T-helper 2 cell (primary cell): ENCODE measurements at regions not wholly inside any gene's neighbourhood (a gene's known extent, or its start where the extent isn't known, plus 50 kb on each side); places are given as distances from the start of the nearest gene placed in this dataset.

ENCODE experiments used
- DNase-seq, 5 experiments: peaks; one replicate each; pipeline versions ENCODE4 v3.0.0 to v3.0.0-alpha.2; 2012 to 2022

GRCh38 chr1:8202182-8202905 is 115.6 kb upstream of the SLC45A1 start:
- DNase-seq = no peak

- no peak for DNase-seq
Measured at GRCh38 chr1:8201331-8201861, 116.5 kb upstream of the SLC45A1 start.

GRCh38 chr1:8200317-8201115 is 117.4 kb upstream of the SLC45A1 start:
- no peak for DNase-seq

GRCh38 chr1:8198522-8198921 is 119.4 kb upstream of the SLC45A1 start:
- DNase-seq = no peak

- DNase-seq = no peak
Measured at GRCh38 chr1:8197493-8198282, 120.2 kb upstream of the SLC45A1 start.

- no peak for DNase-seq
Measured at GRCh38 chr1:8194481-8195227, 123.3 kb upstream of the SLC45A1 start.

- no peak for DNase-seq
Measured at GRCh38 chr1:8193840-8194406, 124.0 kb upstream of the SLC45A1 start.

GRCh38 chr1:8191474-8191873 is 126.4 kb upstream of the SLC45A1 start:
- no peak for DNase-seq

- no peak for DNase-seq
Measured at GRCh38 chr1:8189931-8190483, 127.9 kb upstream of the SLC45A1 start.

- no peak for DNase-seq
Measured at GRCh38 chr1:8185400-8185799, 132.5 kb upstream of the SLC45A1 start.

- no peak for DNase-seq
Measured at GRCh38 chr1:8184301-8184700, 133.6 kb upstream of the SLC45A1 start.

GRCh38 chr1:8182034-8182761 is 135.7 kb upstream of the SLC45A1 start:
- peak in 2 of 5 experiments; percentile 62 to 98 for DNase-seq

- no peak for DNase-seq
Measured at GRCh38 chr1:8179132-8179793, 138.7 kb upstream of the SLC45A1 start.

- no peak for DNase-seq
Measured at GRCh38 chr1:8176279-8176678, 141.6 kb upstream of the SLC45A1 start.

GRCh38 chr1:8174807-8175206 is 143.1 kb upstream of the SLC45A1 start:
- DNase-seq = no peak

GRCh38 chr1:8171751-8172464 is 145.8 kb upstream of the ERRFI1 start:
- no peak for DNase-seq

GRCh38 chr1:8170059-8170835 is 144.1 kb upstream of the ERRFI1 start:
- no peak for DNase-seq

- peak in 3 of 5 experiments; percentile 20 to 98 (median 38) for DNase-seq
Measured at GRCh38 chr1:8169364-8170058, 143.4 kb upstream of the ERRFI1 start.
